ENCODE measurements at regions not wholly inside any gene's neighbourhood (a gene's known extent, or its start where the extent isn't known, plus 50 kb on each side); places are given as distances from the start of the nearest gene placed in this dataset.

GRCh38 chr10:36278176-36278575, 636.1 kb upstream of the FZD8 start:
- Histone ChIP-seq H3K9me3 (no peaks in the 10 kb centered on the region), H3K36me3 (no peaks in the 10 kb centered on the region), H3K27me3 (no peaks in the 10 kb centered on the region), H3K4me1 (no peaks in the 10 kb centered on the region), H3K27ac (no peak overlapping the region), H3K4me3 (no peak overlapping the region)
- WGBS, 5 donors, result 56 to 62% (median 59%) methylated on average over 3 of the region's 3 CpGs
- intact Hi-C loops (cut with DNase I; ENCODE audit: low total_unique reads), result no loop called here
- no peak for TF ChIP-seq EP300 (IDR thresholded peaks at IDR 0.05)
- no peak for TF ChIP-seq POLR2A (IDR thresholded peaks at IDR 0.05)
- TF ChIP-seq POLR2AphosphoS5 (IDR thresholded peaks at IDR 0.05), result no peak
- no peak for TF ChIP-seq CTCF (IDR thresholded peaks at IDR 0.05)
- DNase-seq, result peak in 1 of 2 donors; percentile 20

- Histone ChIP-seq H3K4me1 (no peaks in the 10 kb centered on the region), H3K4me3 (no peak overlapping the region), H3K36me3 (no peaks in the 10 kb centered on the region), H3K9me3 (no peaks in the 10 kb centered on the region), H3K27ac (no peak overlapping the region), H3K27me3 (no peaks in the 10 kb centered on the region)
- TF ChIP-seq CTCF (IDR thresholded peaks at IDR 0.05) (no peak), EP300 (IDR thresholded peaks at IDR 0.05) (no peak), POLR2AphosphoS5 (IDR thresholded peaks at IDR 0.05) (no peak), POLR2A (IDR thresholded peaks at IDR 0.05) (no peak)
- intact Hi-C loops (cut with DNase I; ENCODE audit: low total_unique reads), result no loop called here
- no peak for DNase-seq
These were observed 635.4 kb upstream of the FZD8 start for GRCh38 chr10:36277459-36277858.

- Histone ChIP-seq H3K4me1 (no peaks in the 10 kb centered on the region), H3K27ac (no peak overlapping the region), H3K36me3 (no peaks in the 10 kb centered on the region), H3K27me3 (no peaks in the 10 kb centered on the region), H3K9me3 (no peaks in the 10 kb centered on the region), H3K4me3 (no peak overlapping the region)
- intact Hi-C loops (cut with DNase I; ENCODE audit: low total_unique reads), result no loop called here
- TF ChIP-seq EP300 (IDR thresholded peaks at IDR 0.05) (no peak), POLR2AphosphoS5 (IDR thresholded peaks at IDR 0.05) (no peak), POLR2A (IDR thresholded peaks at IDR 0.05) (no peak), CTCF (IDR thresholded peaks at IDR 0.05) (no peak)
- DNase-seq, result no peak
- WGBS, 5 donors, result 67 to 74% (median 70%) methylated on average over 2 of the region's 2 CpGs
These were observed 629.7 kb upstream of the FZD8 start for GRCh38 chr10:36271627-36272340.

- intact Hi-C loops (cut with DNase I; ENCODE audit: low total_unique reads), result no loop called here
These were observed 627.1 kb upstream of the FZD8 start for GRCh38 chr10:36269222-36269621.

GRCh38 chr10:36266923-36267322, 624.8 kb upstream of the FZD8 start:
- H3K27ac ChIP-seq, result no peak overlapping the region
- no peak overlapping the region for H3K4me3 ChIP-seq
- DNase-seq, result no peak
- TF ChIP-seq CTCF (IDR thresholded peaks at IDR 0.05) (no peak), POLR2AphosphoS5 (IDR thresholded peaks at IDR 0.05) (no peak), POLR2A (IDR thresholded peaks at IDR 0.05) (no peak), EP300 (IDR thresholded peaks at IDR 0.05) (no peak)
- intact Hi-C loops (cut with DNase I; ENCODE audit: low total_unique reads), result no loop called here
- H3K9me3 ChIP-seq, result no peaks in the 10 kb centered on the region
- no peaks in the 10 kb centered on the region for H3K4me1 ChIP-seq
- H3K27me3 ChIP-seq, result no peaks in the 10 kb centered on the region
- no peaks in the 10 kb centered on the region for H3K36me3 ChIP-seq
- 41 to 67% (median 48%) methylated on average over 1 of the region's 1 CpG for WGBS, 5 donors

More at GRCh38 chr10:36269222-36269621, 627.1 kb upstream of the FZD8 start:
- TF ChIP-seq POLR2A (IDR thresholded peaks at IDR 0.05), result no peak
- Histone ChIP-seq H3K9me3 (no peaks in the 10 kb centered on the region), H3K4me3 (no peak overlapping the region), H3K4me1 (no peaks in the 10 kb centered on the region), H3K27me3 (no peaks in the 10 kb centered on the region), H3K27ac (no peak overlapping the region), H3K36me3 (no peaks in the 10 kb centered on the region)
- DNase-seq, result no peak
- WGBS, 5 donors, result 78 to 93% (median 92%) methylated on average over 1 of the region's 1 CpG
